Natural killer cell (primary cell): ENCODE measurements at regions not wholly inside any gene's neighbourhood (a gene's known extent, or its start where the extent isn't known, plus 50 kb on each side); places are given as distances from the start of the nearest gene placed in this dataset.

Experiments used
- ATAC-seq, 3 donors: fragments of 150-1000 bp in 2 of 3; fragments of 200-7000 bp in 1 of 3; cut with Tn5 transposase; 1 replicate in 1 of 3; 2 replicates in 2 of 3; pipeline ENCODE4 v1.10.0; 2021; ENCODE audit warnings: mild to moderate bottlenecking in 2 of 3, moderate library complexity in 2 of 3
- DNase-seq, 2 donors: peaks; one replicate each; pipeline versions ENCODE4 v3.0.0 to v3.0.0-alpha.2; 2013 to 2021; ENCODE audit warnings: mixed read lengths in 1 of 2
- H3K27ac ChIP-seq: one replicate; pipeline ENCODE4 v1.5.1; 2013; ENCODE audit warnings: mild to moderate bottlenecking, low read length
- H3K27me3 ChIP-seq: one replicate; pipeline ENCODE4 v1.6.1; 2013; ENCODE audit warnings: low read length; ENCODE audit not compliant: control insufficient read depth, insufficient read depth
- H3K36me3 ChIP-seq: one replicate; pipeline ENCODE4 v1.6.1; 2013; ENCODE audit warnings: low read length; ENCODE audit not compliant: control insufficient read depth, insufficient read depth
- H3K4me1 ChIP-seq: one replicate; pipeline ENCODE4 v1.6.1; 2013; ENCODE audit warnings: low read length; ENCODE audit not compliant: control insufficient read depth, insufficient read depth
- H3K4me3 ChIP-seq: one replicate; pipeline ENCODE4 v1.5.1; 2013; ENCODE audit warnings: low read length
- H3K9me3 ChIP-seq: one replicate; pipeline ENCODE4 v1.6.1; 2013; ENCODE audit warnings: low read length; ENCODE audit not compliant: control insufficient read depth, insufficient read depth
- H3K27ac Mint-ChIP-seq, 2 donors: one replicate each; pipeline ENCODE4 v1.8.0; 2022; ENCODE audit warnings: mild to moderate bottlenecking in 2 of 2, mixed read lengths in 2 of 2, moderate library complexity in 1 of 2
- H3K27me3 Mint-ChIP-seq, 2 donors: one replicate each; pipeline ENCODE4 v1.8.0; 2022; ENCODE audit warnings: low read depth in 2 of 2, mixed read lengths in 2 of 2
- H3K36me3 Mint-ChIP-seq: one replicate; pipeline ENCODE4 v1.8.0; 2022; ENCODE audit warnings: mixed read lengths
- H3K4me1 Mint-ChIP-seq, 2 donors: one replicate each; pipeline ENCODE4 v1.8.0; 2022; ENCODE audit warnings: mixed read lengths in 2 of 2
- H3K4me3 Mint-ChIP-seq: one replicate; pipeline ENCODE4 v1.8.0; 2022; ENCODE audit warnings: mild to moderate bottlenecking, moderate library complexity, mixed read lengths
- H3K9me3 Mint-ChIP-seq, 2 donors: one replicate each; pipeline ENCODE4 v1.8.0; 2022; ENCODE audit warnings: mixed read lengths in 2 of 2
- WGBS: methylation state at CpG from one replicate; pipeline ENCODE4 v1.1.7; 2013; ENCODE audit warnings: missing lambda C conversion rate; ENCODE audit not compliant: insufficient coverage; 5-methylcytosine and 5-hydroxymethylcytosine counted together
- intact Hi-C: fragments of 100-400 bp; cut with micrococcal nuclease; formaldehyde crosslinking; loops from one replicate; pipeline ENCODE4 v1.14.2; 2022
- TF ChIP-seq, protein P1 (sequence below): fragments of 200-600 bp; IDR thresholded peaks from one replicate; pipeline ENCODE4 v1.8.0; 2022; ENCODE audit warnings: antibody characterized with exemption

GRCh38 chr2:45233301-45233700 is 224.0 kb upstream of the SIX2 start:
- H3K4me3 ChIP-seq, result no peak overlapping the region
- DNase-seq (no peak), ATAC-seq (no peak)
- H3K9me3 ChIP-seq, result no peaks in the 10 kb centered on the region
- TF ChIP-seq, protein P1, sequence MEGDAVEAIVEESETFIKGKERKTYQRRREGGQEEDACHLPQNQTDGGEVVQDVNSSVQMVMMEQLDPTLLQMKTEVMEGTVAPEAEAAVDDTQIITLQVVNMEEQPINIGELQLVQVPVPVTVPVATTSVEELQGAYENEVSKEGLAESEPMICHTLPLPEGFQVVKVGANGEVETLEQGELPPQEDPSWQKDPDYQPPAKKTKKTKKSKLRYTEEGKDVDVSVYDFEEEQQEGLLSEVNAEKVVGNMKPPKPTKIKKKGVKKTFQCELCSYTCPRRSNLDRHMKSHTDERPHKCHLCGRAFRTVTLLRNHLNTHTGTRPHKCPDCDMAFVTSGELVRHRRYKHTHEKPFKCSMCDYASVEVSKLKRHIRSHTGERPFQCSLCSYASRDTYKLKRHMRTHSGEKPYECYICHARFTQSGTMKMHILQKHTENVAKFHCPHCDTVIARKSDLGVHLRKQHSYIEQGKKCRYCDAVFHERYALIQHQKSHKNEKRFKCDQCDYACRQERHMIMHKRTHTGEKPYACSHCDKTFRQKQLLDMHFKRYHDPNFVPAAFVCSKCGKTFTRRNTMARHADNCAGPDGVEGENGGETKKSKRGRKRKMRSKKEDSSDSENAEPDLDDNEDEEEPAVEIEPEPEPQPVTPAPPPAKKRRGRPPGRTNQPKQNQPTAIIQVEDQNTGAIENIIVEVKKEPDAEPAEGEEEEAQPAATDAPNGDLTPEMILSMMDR, result no peak
- no peak overlapping the region for H3K27ac Mint-ChIP-seq
- no peaks in the 10 kb centered on the region for H3K4me1 ChIP-seq
- H3K36me3 Mint-ChIP-seq, result no peaks in the 10 kb centered on the region
- no peak overlapping the region for H3K27ac ChIP-seq
- intact Hi-C loops, result no loop called here
- no peak overlapping the region for H3K4me3 Mint-ChIP-seq
- no peaks in the 10 kb centered on the region for H3K27me3 ChIP-seq
- H3K9me3 Mint-ChIP-seq, result no peaks in the 10 kb centered on the region
- H3K4me1 Mint-ChIP-seq, result no peaks in the 10 kb centered on the region
- WGBS, result 87% methylated on average over 3 of the region's 3 CpGs
- peaks cover 10 to 17% of the 10 kb centered on the region in 2 donors for H3K27me3 Mint-ChIP-seq
- no peaks in the 10 kb centered on the region for H3K36me3 ChIP-seq

DNA sequence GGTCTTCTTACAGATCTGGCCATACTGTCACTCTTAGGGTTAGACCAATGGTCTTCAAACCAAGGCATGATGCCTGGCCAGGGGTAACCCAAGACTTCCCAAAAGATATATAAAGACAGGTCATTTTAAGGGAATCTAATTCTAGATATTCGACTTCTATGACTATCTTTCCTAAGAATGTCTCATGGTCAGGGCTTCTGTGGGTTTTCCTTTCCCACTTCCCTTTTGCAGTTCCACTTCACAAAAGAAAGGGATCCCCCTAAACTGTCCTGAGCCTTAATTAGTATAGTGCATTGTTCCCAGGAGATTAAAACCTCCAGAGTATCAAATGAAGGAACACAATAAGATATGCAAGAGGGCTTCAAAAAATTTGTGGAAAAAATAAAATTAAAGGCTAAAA is 223.6 kb upstream of the SIX2 start:
- no peaks in the 10 kb centered on the region for H3K9me3 Mint-ChIP-seq
- TF ChIP-seq, protein P1, result no peak
- WGBS, result 75% methylated on average over 1 of the region's 1 CpG
- no peak overlapping the region for H3K27ac ChIP-seq
- no peaks in the 10 kb centered on the region for H3K27me3 ChIP-seq
- no peaks in the 10 kb centered on the region for H3K4me1 Mint-ChIP-seq
- intact Hi-C loops, result no loop called here
- H3K27ac Mint-ChIP-seq, result no peak overlapping the region
- no peak overlapping the region for H3K4me3 ChIP-seq
- H3K36me3 ChIP-seq, result no peaks in the 10 kb centered on the region
- H3K9me3 ChIP-seq, result no peaks in the 10 kb centered on the region
- DNase-seq, result no peak
- no peaks in the 10 kb centered on the region for H3K36me3 Mint-ChIP-seq
- H3K27me3 Mint-ChIP-seq, result peaks cover 7 to 17% of the 10 kb centered on the region in 2 donors
- H3K4me3 Mint-ChIP-seq, result no peak overlapping the region
- no peaks in the 10 kb centered on the region for H3K4me1 ChIP-seq
- ATAC-seq, result no peak

DNA sequence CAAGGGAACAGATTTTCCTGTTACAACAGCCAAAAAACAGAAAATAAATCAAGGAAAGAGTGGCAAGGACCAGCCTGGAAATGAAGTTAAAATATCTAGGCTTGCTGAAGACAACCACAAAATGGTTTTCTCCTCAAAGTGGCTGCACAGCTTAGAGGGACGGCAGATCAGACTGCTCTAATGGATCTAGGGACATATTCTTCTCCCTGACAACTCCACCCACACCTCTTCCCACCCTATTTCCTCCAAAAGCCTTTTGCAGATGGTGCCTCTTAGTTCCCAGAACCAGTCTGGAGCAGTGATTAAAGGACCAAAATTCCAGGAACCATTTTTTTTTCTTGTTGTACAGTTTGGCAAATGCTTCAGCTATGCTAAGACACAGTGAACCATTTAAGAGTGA is 220.2 kb upstream of the SIX2 start:
- intact Hi-C loops, result no loop called here
- ATAC-seq, result no peak
- no peaks in the 10 kb centered on the region for H3K4me1 Mint-ChIP-seq
- no peak for DNase-seq
- no peaks in the 10 kb centered on the region for H3K9me3 ChIP-seq
- H3K27ac Mint-ChIP-seq, result no peak overlapping the region
- no peaks in the 10 kb centered on the region for H3K27me3 ChIP-seq
- H3K27me3 Mint-ChIP-seq, result peaks cover 3 to 15% of the 10 kb centered on the region in 2 donors
- 79% methylated on average over 1 of the region's 1 CpG for WGBS
- no peaks in the 10 kb centered on the region for H3K36me3 Mint-ChIP-seq
- no peaks in the 10 kb centered on the region for H3K36me3 ChIP-seq
- TF ChIP-seq, protein P1, result no peak
- H3K9me3 Mint-ChIP-seq, result no peaks in the 10 kb centered on the region
- H3K4me1 ChIP-seq, result no peaks in the 10 kb centered on the region
- H3K4me3 Mint-ChIP-seq, result no peak overlapping the region
- H3K4me3 ChIP-seq, result no peak overlapping the region
- no peak overlapping the region for H3K27ac ChIP-seq

DNA sequence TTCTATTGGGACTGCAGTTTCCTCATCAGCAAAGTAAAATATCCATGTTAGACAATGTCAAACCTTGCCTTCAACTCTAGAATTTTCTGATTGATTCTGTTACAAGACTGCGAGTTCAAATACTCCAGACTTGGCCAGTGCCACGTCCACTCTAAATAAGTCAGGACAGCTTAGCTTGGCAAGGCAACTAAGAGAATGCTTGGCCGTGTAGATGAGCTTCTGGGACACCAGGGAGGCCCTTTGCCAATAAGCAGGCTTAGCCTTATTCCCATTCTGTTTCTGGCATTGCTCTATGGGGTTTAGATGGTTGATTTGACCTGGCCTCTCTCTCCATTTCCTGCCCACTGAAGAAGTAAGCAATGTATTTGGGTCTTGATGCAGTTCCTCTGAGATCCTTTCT is 218.1 kb upstream of the SIX2 start:
- ATAC-seq (no peak), DNase-seq (no peak)
- Mint-ChIP-seq H3K27ac (no peak overlapping the region), H3K27me3 (peaks cover 6 to 8% of the 10 kb centered on the region in 2 donors), H3K4me3 (no peak overlapping the region), H3K4me1 (no peaks in the 10 kb centered on the region), H3K36me3 (no peaks in the 10 kb centered on the region), H3K9me3 (no peaks in the 10 kb centered on the region)
- no peak overlapping the region for H3K27ac ChIP-seq
- no peaks in the 10 kb centered on the region for H3K36me3 ChIP-seq
- no peaks in the 10 kb centered on the region for H3K27me3 ChIP-seq
- intact Hi-C loops, result no loop called here
- WGBS, result 77% methylated on average over 3 of the region's 3 CpGs
- H3K9me3 ChIP-seq, result no peaks in the 10 kb centered on the region
- TF ChIP-seq, protein P1, result no peak
- no peak overlapping the region for H3K4me3 ChIP-seq
- no peaks in the 10 kb centered on the region for H3K4me1 ChIP-seq
